ENCODE measurements at regions not wholly inside any gene's neighbourhood (a gene's known extent, or its start where the extent isn't known, plus 50 kb on each side); places are given as distances from the start of the nearest gene placed in this dataset.

DNA sequence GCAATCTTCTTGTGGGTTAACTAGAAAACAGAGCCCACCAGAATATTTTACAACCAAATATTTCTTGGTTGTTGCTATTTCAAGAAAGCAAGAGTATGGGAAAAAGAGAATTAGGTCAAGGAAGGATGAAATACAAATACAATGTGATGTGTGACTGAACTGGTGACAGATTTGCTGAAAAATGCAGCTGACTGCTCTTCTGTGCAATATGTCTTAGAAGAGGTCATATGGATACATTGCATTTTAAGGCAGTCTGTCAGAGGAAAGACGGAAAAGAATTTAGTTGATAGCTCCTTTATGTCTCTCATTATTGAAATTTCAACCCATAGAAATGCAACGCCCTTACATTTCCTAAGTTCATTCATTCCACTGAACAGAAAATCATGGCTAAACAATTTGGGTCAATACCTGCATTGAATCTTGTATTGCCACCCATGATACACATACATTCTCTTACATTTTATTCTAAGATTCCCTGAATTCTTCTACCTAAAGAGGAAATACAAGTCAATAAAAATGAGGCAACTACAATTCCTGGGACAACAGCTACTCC, 423.1 kb downstream of the ADAM29 start (continued):
- TF ChIP-seq, protein P1, sequence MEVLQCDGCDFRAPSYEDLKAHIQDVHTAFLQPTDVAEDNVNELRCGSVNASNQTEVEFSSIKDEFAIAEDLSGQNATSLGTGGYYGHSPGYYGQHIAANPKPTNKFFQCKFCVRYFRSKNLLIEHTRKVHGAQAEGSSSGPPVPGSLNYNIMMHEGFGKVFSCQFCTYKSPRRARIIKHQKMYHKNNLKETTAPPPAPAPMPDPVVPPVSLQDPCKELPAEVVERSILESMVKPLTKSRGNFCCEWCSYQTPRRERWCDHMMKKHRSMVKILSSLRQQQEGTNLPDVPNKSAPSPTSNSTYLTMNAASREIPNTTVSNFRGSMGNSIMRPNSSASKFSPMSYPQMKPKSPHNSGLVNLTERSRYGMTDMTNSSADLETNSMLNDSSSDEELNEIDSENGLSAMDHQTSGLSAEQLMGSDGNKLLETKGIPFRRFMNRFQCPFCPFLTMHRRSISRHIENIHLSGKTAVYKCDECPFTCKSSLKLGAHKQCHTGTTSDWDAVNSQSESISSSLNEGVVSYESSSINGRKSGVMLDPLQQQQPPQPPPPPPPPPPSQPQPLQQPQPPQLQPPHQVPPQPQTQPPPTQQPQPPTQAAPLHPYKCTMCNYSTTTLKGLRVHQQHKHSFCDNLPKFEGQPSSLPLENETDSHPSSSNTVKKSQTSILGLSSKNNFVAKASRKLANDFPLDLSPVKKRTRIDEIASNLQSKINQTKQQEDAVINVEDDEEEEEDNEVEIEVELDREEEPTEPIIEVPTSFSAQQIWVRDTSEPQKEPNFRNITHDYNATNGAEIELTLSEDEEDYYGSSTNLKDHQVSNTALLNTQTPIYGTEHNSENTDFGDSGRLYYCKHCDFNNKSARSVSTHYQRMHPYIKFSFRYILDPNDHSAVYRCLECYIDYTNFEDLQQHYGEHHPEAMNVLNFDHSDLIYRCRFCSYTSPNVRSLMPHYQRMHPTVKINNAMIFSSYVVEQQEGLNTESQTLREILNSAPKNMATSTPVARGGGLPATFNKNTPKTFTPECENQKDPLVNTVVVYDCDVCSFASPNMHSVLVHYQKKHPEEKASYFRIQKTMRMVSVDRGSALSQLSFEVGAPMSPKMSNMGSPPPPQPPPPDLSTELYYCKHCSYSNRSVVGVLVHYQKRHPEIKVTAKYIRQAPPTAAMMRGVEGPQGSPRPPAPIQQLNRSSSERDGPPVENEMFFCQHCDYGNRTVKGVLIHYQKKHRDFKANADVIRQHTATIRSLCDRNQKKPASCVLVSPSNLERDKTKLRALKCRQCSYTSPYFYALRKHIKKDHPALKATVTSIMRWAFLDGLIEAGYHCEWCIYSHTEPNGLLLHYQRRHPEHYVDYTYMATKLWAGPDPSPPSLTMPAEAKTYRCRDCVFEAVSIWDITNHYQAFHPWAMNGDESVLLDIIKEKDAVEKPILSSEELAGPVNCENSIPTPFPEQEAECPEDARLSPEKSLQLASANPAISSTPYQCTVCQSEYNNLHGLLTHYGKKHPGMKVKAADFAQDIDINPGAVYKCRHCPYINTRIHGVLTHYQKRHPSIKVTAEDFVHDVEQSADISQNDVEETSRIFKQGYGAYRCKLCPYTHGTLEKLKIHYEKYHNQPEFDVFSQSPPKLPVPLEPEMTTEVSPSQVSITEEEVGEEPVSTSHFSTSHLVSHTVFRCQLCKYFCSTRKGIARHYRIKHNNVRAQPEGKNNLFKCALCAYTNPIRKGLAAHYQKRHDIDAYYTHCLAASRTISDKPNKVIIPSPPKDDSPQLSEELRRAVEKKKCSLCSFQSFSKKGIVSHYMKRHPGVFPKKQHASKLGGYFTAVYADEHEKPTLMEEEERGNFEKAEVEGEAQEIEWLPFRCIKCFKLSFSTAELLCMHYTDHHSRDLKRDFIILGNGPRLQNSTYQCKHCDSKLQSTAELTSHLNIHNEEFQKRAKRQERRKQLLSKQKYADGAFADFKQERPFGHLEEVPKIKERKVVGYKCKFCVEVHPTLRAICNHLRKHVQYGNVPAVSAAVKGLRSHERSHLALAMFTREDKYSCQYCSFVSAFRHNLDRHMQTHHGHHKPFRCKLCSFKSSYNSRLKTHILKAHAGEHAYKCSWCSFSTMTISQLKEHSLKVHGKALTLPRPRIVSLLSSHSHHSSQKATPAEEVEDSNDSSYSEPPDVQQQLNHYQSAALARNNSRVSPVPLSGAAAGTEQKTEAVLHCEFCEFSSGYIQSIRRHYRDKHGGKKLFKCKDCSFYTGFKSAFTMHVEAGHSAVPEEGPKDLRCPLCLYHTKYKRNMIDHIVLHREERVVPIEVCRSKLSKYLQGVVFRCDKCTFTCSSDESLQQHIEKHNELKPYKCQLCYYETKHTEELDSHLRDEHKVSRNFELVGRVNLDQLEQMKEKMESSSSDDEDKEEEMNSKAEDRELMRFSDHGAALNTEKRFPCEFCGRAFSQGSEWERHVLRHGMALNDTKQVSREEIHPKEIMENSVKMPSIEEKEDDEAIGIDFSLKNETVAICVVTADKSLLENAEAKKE (CRISPR knock-in tag; IDR thresholded peaks at IDR 0.05): no peak
- TF ChIP-seq ZNF114 (CRISPR knock-in tag; IDR thresholded peaks at IDR 0.05): no peak
- no peak for TF ChIP-seq CREB1 (CRISPR knock-in tag; IDR thresholded peaks at IDR 0.05; ENCODE audit: low read depth)
- no peak for TF ChIP-seq STAT1 (IDR thresholded peaks at IDR 0.05; ENCODE audit: unreplicated experiment)
- TF ChIP-seq ZNF331 (CRISPR knock-in tag; IDR thresholded peaks at IDR 0.05; ENCODE audit: low read depth): no peak
- no peak for TF ChIP-seq EZH2phosphoT487 (IDR thresholded peaks at IDR 0.05; ENCODE audit: unreplicated experiment)

DNA sequence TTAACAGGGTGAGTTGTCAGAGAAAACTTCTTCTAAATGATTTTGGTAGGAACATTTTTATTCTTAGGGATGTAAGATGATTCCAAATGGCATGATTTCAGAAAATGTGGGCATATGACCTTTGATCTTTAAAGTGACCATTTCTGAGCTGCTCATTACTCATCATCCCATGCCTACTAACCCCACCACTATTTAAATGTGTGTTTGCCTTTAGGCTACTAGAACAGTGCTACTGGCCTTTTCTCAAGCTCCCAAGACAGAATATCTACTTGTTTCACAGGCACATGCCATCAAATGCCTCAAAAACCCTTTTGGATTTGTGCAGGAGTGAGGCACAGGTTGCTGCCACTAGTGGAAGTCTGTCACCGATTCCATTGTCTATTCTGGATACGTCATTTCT, 428.2 kb downstream of the ADAM29 start:
- TF ChIP-seq NANOG (IDR thresholded peaks at IDR 0.05; ENCODE audit: borderline replicate concordance): no peak
- Histone ChIP-seq H3K27ac (ENCODE audit: low read depth) (no peak overlapping the region), H3K27me3 (ENCODE audit: insufficient read depth) (no peaks in the 10 kb centered on the region), H3K9me2 (ENCODE audit: insufficient read depth) (no peaks in the 10 kb centered on the region), H4K20me1 (replicated peaks; ENCODE audit: insufficient read depth) (no peaks in the 10 kb centered on the region), H3K79me2 (replicated peaks; ENCODE audit: insufficient read depth) (no peaks in the 10 kb centered on the region), H3K4me3 (no peak overlapping the region), H3K4me2 (no peak overlapping the region), H3K36me3 (ENCODE audit: insufficient read depth) (no peaks in the 10 kb centered on the region), H3K4me1 (ENCODE audit: insufficient read depth) (no peaks in the 10 kb centered on the region), H2AFZ (no peak overlapping the region), H3F3A (replicated peaks; ENCODE audit: low read depth) (no peaks in the 10 kb centered on the region)
- Mint-ChIP-seq H3K4me3 (no peak overlapping the region), H3K27me3 (ENCODE audit: insufficient read depth, low read depth, poor library complexity) (no peaks in the 10 kb centered on the region), H3K27ac (no peak overlapping the region), H3K4me1 (no peaks in the 10 kb centered on the region), H3K36me3 (ENCODE audit: low read depth) (peaks cover 6% of the 10 kb centered on the region), H3K9me3 (peaks cover 8% of the 10 kb centered on the region)
- no peak for DNase-seq (ENCODE audit: low spot score)
- ATAC-seq: no peak

Measured in GM23338 (cell line).